WTC11 (cell line): ENCODE measurements at regions not wholly inside any gene's neighbourhood (a gene's known extent, or its start where the extent isn't known, plus 50 kb on each side); places are given as distances from the start of the nearest gene placed in this dataset.

Experiments
- ATF3 ChIP-seq: sonication (generic); formaldehyde crosslinking; conservative IDR thresholded peaks from 2 replicates; pipeline ENCODE4 v1.8.1; 2022; ENCODE audit warnings: mild to moderate bottlenecking, missing genetic modification reagents
- FOXP1 ChIP-seq: sonication (generic); formaldehyde crosslinking; IDR thresholded peaks from 2 replicates; pipeline ENCODE4 v1.8.0; 2022; ENCODE audit warnings: missing genetic modification reagents, mild to moderate bottlenecking, moderate library complexity, borderline replicate concordance
- KAT7 ChIP-seq: sonication (generic); formaldehyde crosslinking; IDR thresholded peaks from 2 replicates; pipeline ENCODE4 v1.8.1; 2023; ENCODE audit warnings: missing genetic modification reagents, mild to moderate bottlenecking, borderline replicate concordance
- MXD4 ChIP-seq: fragments of 250-450 bp; sonication (Bioruptor Pico); IDR thresholded peaks from 2 replicates; pipeline ENCODE4 v1.8.0; 2021; ENCODE audit warnings: mild to moderate bottlenecking, moderate library complexity, borderline replicate concordance
- USF1 ChIP-seq: sonication (generic); formaldehyde crosslinking; IDR thresholded peaks from 2 replicates; pipeline ENCODE4 v1.8.0; 2022; ENCODE audit warnings: mild to moderate bottlenecking, missing genetic modification reagents
- USF2 ChIP-seq: sonication (generic); formaldehyde crosslinking; IDR thresholded peaks from 2 replicates; pipeline ENCODE4 v1.8.1; 2023; ENCODE audit warnings: mild to moderate bottlenecking, missing genetic modification reagents, moderate library complexity
- ZBTB43 ChIP-seq: sonication (generic); formaldehyde crosslinking; IDR thresholded peaks from 2 replicates; pipeline ENCODE4 v1.8.1; 2023; ENCODE audit warnings: mild to moderate bottlenecking, missing genetic modification reagents
- ZNF281 ChIP-seq: sonication (generic); formaldehyde crosslinking; IDR thresholded peaks from 2 replicates; pipeline ENCODE4 v1.8.0; 2023; ENCODE audit warnings: mild to moderate bottlenecking, missing genetic modification reagents
- ZNF532 ChIP-seq: fragments of 250-450 bp; sonication (Bioruptor Pico); IDR thresholded peaks from 2 replicates; pipeline ENCODE4 v1.9.0; 2021; ENCODE audit warnings: mild to moderate bottlenecking, borderline replicate concordance

- TF ChIP-seq ZBTB43 (CRISPR knock-in tag) = no peak
- TF ChIP-seq FOXP1 (CRISPR knock-in tag) = no peak
- no peak for TF ChIP-seq ZNF281 (CRISPR knock-in tag)
- no peak for TF ChIP-seq USF2
- no peak for TF ChIP-seq ATF3 (CRISPR knock-in tag)
- TF ChIP-seq KAT7 (CRISPR knock-in tag) = no peak
- no peak for TF ChIP-seq ZNF532
- TF ChIP-seq MXD4 = no peak
- TF ChIP-seq USF1 (CRISPR knock-in tag) = no peak
Observed at GRCh38 chr11:100636536-100636935, 50.6 kb upstream of the ARHGAP42 start (continued).
